HUES48 (cell line): ENCODE measurements at regions not wholly inside any gene's neighbourhood (a gene's known extent, or its start where the extent isn't known, plus 50 kb on each side); places are given as distances from the start of the nearest gene placed in this dataset.

Experiments used
- H3K27ac ChIP-seq: one replicate; pipeline ENCODE4 v1.7.0; 2013; ENCODE audit warnings: low read depth, low read length, inconsistent platforms
- H3K27me3 ChIP-seq: 2 replicates; pipeline ENCODE4 v1.6.1; 2013; ENCODE audit warnings: mild to moderate bottlenecking, low read length; ENCODE audit not compliant: control insufficient read depth, insufficient read depth
- H3K36me3 ChIP-seq: 2 replicates; pipeline ENCODE4 v1.6.1; 2013; ENCODE audit warnings: low read length; ENCODE audit not compliant: control insufficient read depth, insufficient read depth
- H3K4me1 ChIP-seq: 2 replicates; pipeline ENCODE4 v1.6.1; 2013; ENCODE audit warnings: mild to moderate bottlenecking, low read length; ENCODE audit not compliant: control insufficient read depth, insufficient read depth
- H3K4me3 ChIP-seq: 2 replicates; pipeline ENCODE4 v1.5.1; 2013; ENCODE audit warnings: mild to moderate bottlenecking, low read depth, low read length
- H3K9ac ChIP-seq: 2 replicates; pipeline ENCODE4 v1.6.1; 2013; ENCODE audit warnings: mild to moderate bottlenecking, low read depth, low read length, moderate library complexity
- H3K9me3 ChIP-seq: 2 replicates; pipeline ENCODE4 v1.6.1; 2013; ENCODE audit warnings: low read length; ENCODE audit not compliant: control insufficient read depth, insufficient read depth

- H3K27me3 ChIP-seq: no peaks in the 10 kb centered on the region
- no peak overlapping the region for H3K9ac ChIP-seq
- no peak overlapping the region for H3K4me3 ChIP-seq
- H3K4me1 ChIP-seq: no peaks in the 10 kb centered on the region
- no peak overlapping the region for H3K27ac ChIP-seq
- no peaks in the 10 kb centered on the region for H3K9me3 ChIP-seq
- H3K36me3 ChIP-seq: no peaks in the 10 kb centered on the region
Measured at GRCh38 chr14:83207550-83207949, 1673.9 kb upstream of the SEL1L start.

GRCh38 chr14:83208341-83208740 lies 1674.7 kb upstream of the SEL1L start:
- H3K4me3 ChIP-seq: no peak overlapping the region
- no peaks in the 10 kb centered on the region for H3K4me1 ChIP-seq
- H3K36me3 ChIP-seq: no peaks in the 10 kb centered on the region
- H3K27me3 ChIP-seq: no peaks in the 10 kb centered on the region
- no peak overlapping the region for H3K9ac ChIP-seq
- H3K27ac ChIP-seq: no peak overlapping the region
- no peaks in the 10 kb centered on the region for H3K9me3 ChIP-seq

DNA sequence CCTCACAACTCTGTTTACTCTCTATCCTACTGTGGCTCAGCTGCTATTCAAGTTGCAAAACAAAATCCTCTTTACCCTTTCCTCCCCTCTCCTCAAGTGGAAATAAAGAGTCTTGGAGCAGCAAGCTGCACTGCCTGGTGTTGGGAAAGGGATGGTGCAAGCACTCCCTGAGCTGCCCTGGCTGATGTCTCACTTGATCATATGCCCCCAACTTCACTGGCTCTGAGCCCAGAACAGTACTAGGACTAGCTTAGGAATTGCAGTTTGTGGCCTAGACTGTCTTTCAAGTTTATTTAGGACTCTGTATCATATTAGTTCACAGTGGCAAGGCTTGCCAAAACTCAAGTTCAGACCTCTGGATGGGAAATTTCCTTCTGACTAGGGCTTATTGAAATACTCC lies 1683.8 kb upstream of the SEL1L start:
- Histone ChIP-seq H3K9me3 (no peaks in the 10 kb centered on the region), H3K27me3 (no peaks in the 10 kb centered on the region), H3K36me3 (no peaks in the 10 kb centered on the region), H3K4me3 (no peak overlapping the region), H3K4me1 (no peaks in the 10 kb centered on the region), H3K27ac (no peak overlapping the region), H3K9ac (no peak overlapping the region)

GRCh38 chr14:83247924-83248639 lies 1714.4 kb upstream of the SEL1L start:
- no peaks in the 10 kb centered on the region for H3K36me3 ChIP-seq
- no peak overlapping the region for H3K27ac ChIP-seq
- no peaks in the 10 kb centered on the region for H3K4me1 ChIP-seq
- peaks cover 4% of the 10 kb centered on the region; the same call in 1 of the 2 replicates for H3K9me3 ChIP-seq
- no peak overlapping the region for H3K4me3 ChIP-seq
- no peaks in the 10 kb centered on the region for H3K27me3 ChIP-seq
- H3K9ac ChIP-seq: no peak overlapping the region

- no peak overlapping the region for H3K27ac ChIP-seq
Measured at GRCh38 chr14:83251402-83251801, 1717.7 kb upstream of the SEL1L start.

GRCh38 chr14:83253870-83254269 lies 1720.2 kb upstream of the SEL1L start:
- H3K4me1 ChIP-seq: no peaks in the 10 kb centered on the region
- no peaks in the 10 kb centered on the region for H3K9me3 ChIP-seq
- H3K36me3 ChIP-seq: no peaks in the 10 kb centered on the region
- H3K27ac ChIP-seq: no peak overlapping the region
- H3K27me3 ChIP-seq: no peaks in the 10 kb centered on the region
- no peak overlapping the region for H3K9ac ChIP-seq
- H3K4me3 ChIP-seq: no peak overlapping the region

More at GRCh38 chr14:83251402-83251801, 1717.7 kb upstream of the SEL1L start:
- H3K9ac ChIP-seq: no peak overlapping the region
- H3K27me3 ChIP-seq: no peaks in the 10 kb centered on the region
- no peaks in the 10 kb centered on the region for H3K4me1 ChIP-seq
- no peaks in the 10 kb centered on the region for H3K36me3 ChIP-seq
- H3K4me3 ChIP-seq: no peak overlapping the region
- H3K9me3 ChIP-seq: no peaks in the 10 kb centered on the region

- no peaks in the 10 kb centered on the region for H3K4me1 ChIP-seq
Measured at GRCh38 chr14:83255015-83255726, 1721.5 kb upstream of the SEL1L start.

GRCh38 chr14:83255727-83256090 lies 1722.1 kb upstream of the SEL1L start:
- Histone ChIP-seq H3K9ac (no peak overlapping the region), H3K36me3 (no peaks in the 10 kb centered on the region), H3K4me3 (no peak overlapping the region), H3K9me3 (no peaks in the 10 kb centered on the region), H3K4me1 (no peaks in the 10 kb centered on the region), H3K27ac (no peak overlapping the region), H3K27me3 (no peaks in the 10 kb centered on the region)

More at GRCh38 chr14:83255015-83255726, 1721.5 kb upstream of the SEL1L start:
- Histone ChIP-seq H3K4me3 (no peak overlapping the region), H3K27me3 (no peaks in the 10 kb centered on the region), H3K36me3 (no peaks in the 10 kb centered on the region), H3K9ac (no peak overlapping the region), H3K27ac (no peak overlapping the region), H3K9me3 (no peaks in the 10 kb centered on the region)

- Histone ChIP-seq H3K9ac (no peak overlapping the region), H3K4me3 (no peak overlapping the region), H3K27me3 (no peaks in the 10 kb centered on the region), H3K9me3 (no peaks in the 10 kb centered on the region), H3K27ac (no peak overlapping the region), H3K36me3 (no peaks in the 10 kb centered on the region), H3K4me1 (no peaks in the 10 kb centered on the region)
Measured at GRCh38 chr14:83257466-83258439, 1724.1 kb upstream of the SEL1L start.

DNA sequence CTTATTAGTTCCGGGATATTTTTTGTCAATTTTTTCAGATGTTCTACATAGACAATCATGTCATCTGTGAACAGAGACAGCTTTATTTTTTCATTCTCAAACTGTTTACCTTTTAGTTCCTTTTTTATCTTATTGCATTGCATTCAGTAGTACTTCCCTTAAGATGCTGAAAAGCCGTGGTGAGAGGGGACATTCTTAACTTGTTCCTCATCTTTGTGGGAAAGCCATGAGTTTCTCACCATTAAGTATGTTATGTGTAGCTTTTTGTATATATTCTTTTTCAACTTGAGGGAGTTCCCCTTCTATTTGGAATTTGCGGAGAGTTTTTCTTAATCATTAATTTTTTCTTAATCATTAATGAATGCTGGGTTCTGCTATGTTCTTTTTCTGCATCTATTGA lies 1727.1 kb upstream of the SEL1L start:
- no peaks in the 10 kb centered on the region for H3K27me3 ChIP-seq
- H3K9me3 ChIP-seq: no peaks in the 10 kb centered on the region
- H3K4me1 ChIP-seq: no peaks in the 10 kb centered on the region
- no peak overlapping the region for H3K9ac ChIP-seq
- H3K27ac ChIP-seq: no peak overlapping the region
- no peak overlapping the region for H3K4me3 ChIP-seq
- H3K36me3 ChIP-seq: no peaks in the 10 kb centered on the region
